GM19239 (cell line): ENCODE measurements at regions not wholly inside any gene's neighbourhood (a gene's known extent, or its start where the extent isn't known, plus 50 kb on each side); places are given as distances from the start of the nearest gene placed in this dataset.

Source experiments
- DNase-seq: peaks from one replicate; pipeline ENCODE4 v3.0.0; 2011; ENCODE audit warnings: low spot score; ENCODE audit not compliant: insufficient read length
- FAIRE-seq: peaks from 2 replicates; lab custom pipeline; 2011; peaks lifted over from hg19 to GRCh38; lab: Jason Lieb, UNC

- DNase-seq (no peak), FAIRE-seq (no peak)
Observed at GRCh38 chr14:22039938-22040780, 366.5 kb upstream of the OR4E1 start.

GRCh38 chr14:22036541-22037239 lies 363.1 kb upstream of the OR4E1 start:
- DNase-seq (no peak), FAIRE-seq (no peak)

DNA sequence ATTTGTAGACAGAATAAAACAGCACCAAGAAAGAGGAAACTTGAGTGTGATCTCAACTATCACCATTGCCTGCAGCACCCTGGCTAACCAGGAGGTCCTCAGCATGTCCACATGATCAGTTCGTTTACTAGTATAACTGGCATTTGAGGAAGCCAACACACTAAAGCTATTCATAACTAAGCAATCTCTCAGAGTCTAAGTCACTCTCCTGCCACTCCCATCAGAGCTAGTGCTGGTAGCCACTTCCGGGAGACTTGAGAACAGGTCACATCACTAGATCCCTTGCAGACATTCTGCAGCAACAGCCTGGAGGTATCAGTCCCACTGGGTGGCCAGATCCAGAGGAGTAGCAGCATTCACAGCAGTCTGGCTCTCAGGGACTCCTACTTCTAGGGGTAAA lies 352.9 kb upstream of the OR4E1 start:
- no peak for FAIRE-seq

GRCh38 chr14:22025879-22026278 lies 352.3 kb upstream of the OR4E1 start:
- no peak for FAIRE-seq
- DNase-seq: no peak

More for the DNA sequence above, 352.9 kb upstream of the OR4E1 start:
- DNase-seq: no peak

DNA sequence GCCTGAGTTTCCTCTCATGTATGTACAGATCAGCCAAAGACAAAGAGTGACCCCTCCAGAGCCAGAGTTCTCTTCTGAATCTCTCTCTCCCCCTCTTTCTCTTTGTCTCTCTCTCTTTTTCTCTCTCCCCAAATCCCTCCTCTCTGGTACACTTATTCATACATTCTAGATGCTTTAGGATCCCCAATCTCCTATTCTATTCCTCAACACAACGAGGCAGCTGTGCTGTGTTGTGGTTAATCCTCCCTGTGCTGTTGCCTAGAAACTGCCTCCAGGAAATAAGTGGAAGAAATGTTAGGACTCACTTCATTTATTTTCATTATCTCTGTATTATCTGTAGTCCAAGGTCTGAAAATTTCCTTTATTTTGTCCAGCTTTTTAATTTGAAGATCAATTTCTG lies 350.5 kb upstream of the OR4E1 start:
- DNase-seq (no peak), FAIRE-seq (no peak)

DNA sequence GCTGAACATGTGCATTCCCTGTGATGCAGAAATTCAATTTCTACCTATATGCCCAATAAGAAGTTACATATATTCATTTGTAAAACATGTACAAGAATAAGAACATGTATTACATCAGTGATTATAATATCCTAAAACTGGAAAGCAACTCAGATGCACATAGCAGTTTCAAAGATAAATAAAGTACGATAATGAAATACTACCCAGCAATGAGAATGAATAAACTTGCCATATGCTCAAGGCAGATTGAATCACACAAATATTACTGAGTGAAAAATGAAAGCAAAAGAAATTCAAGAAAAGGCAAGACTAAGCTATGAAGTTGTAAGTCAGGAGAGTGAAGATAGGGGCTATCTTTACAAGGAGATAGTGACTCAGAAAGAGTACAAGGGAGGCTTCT lies 345.3 kb upstream of the OR4E1 start:
- DNase-seq: no peak

DNA sequence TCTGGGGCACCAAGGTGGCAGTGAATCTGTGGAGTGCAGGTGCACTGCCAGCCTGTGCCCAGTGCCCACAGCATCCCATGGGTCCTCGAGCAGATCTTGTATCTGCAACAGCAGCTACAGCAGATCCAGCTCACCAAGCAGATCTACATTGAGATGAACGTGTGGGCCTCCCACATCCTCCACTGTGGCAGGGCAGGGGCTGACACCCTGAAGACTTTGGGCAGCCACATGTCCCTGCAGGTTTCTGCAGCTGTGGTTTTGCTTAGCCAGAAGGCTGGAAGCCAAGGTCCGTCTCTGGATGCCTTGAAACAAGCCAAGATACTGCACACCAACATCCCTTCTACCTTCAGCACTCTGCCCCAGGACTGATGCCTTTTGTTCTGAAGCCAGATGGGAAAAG lies 338.8 kb upstream of the OR4E1 start:
- no peak for FAIRE-seq
- DNase-seq: no peak

More for the DNA sequence above, 345.3 kb upstream of the OR4E1 start:
- FAIRE-seq: no peak

DNA sequence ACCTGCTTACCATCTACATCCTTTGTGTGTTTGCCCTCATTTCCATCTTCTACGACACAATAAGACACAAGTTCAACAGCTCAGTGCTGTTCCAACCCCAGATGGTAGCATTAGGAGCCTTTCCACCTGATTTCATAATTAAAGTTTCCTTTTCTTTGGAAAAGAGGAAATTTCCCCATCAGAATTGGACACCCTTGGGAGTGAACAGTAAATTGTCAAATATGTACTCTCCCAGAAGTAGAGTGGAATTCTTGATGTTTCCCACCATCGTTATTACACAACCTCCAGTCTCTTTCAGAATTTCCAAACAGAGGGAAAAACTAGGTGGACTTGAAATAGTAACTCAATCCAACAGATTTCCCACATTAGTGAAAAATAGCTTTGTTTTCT lies 337.6 kb upstream of the OR4E1 start:
- FAIRE-seq (no peak), DNase-seq (no peak)

- FAIRE-seq (no peak), DNase-seq (no peak)
Observed at GRCh38 chr14:22010545-22011252, 337.1 kb upstream of the OR4E1 start.

DNA sequence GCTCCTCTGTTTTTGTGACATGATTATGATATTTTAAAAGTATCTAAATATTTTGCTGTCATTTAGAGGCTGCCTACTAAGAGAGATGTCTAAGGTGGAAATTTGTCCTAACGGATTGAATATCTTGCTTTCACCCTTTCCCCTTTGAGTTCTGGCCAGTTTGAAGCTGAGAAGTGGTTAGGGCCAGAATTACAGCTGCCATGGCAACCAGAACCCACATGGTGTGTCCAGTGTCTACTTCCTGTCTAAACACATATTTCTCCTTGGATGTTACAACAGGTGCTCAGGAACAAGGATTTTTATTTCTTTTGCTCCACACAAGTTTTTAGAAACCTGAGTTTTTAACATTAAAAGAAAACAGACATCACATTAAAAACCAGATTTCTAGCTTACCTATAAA lies 335.1 kb upstream of the OR4E1 start:
- no peak for FAIRE-seq
- no peak for DNase-seq

DNA sequence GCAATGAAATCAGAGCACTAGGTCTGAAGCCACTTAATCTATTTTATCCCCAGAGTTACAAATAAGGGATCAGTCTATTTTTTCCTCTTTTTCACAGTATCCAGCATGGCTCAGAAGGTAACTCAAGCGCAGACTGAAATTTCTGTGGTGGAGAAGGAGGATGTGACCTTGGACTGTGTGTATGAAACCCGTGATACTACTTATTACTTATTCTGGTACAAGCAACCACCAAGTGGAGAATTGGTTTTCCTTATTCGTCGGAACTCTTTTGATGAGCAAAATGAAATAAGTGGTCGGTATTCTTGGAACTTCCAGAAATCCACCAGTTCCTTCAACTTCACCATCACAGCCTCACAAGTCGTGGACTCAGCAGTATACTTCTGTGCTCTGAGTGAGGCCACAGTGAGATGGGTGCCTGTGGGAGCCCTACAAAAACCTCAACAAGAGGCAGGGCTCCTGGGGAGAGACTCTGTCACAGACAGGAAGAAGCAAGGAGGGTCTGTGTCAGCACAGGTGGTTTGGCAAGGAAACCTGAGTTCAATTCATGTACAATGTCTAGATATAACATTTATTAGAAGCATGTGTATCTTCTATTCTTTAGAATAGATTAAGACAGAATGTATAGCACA lies 334.3 kb upstream of the OR4E1 start:
- FAIRE-seq (no peak), DNase-seq (no peak)

GRCh38 chr14:22007363-22007762 lies 333.7 kb upstream of the OR4E1 start:
- DNase-seq: no peak
- no peak for FAIRE-seq

DNA sequence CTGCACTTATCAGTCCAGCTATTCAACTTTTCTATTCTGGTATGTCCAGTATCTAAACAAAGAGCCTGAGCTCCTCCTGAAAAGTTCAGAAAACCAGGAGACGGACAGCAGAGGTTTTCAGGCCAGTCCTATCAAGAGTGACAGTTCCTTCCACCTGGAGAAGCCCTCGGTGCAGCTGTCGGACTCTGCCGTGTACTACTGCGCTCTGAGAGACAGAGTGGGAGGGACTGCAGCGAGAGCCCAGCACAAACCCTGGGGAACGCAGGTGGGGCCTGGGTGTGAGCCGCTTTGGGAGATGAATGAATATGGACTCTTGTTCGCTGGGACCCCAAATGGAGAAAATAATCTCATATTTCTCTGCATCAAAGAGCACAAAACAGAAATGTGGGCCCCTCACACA lies 329.8 kb upstream of the OR4E1 start:
- DNase-seq (no peak), FAIRE-seq (no peak)

- DNase-seq: no peak
- FAIRE-seq: no peak
Observed at GRCh38 chr14:22002860-22003284, 329.3 kb upstream of the OR4E1 start.

GRCh38 chr14:21999402-21999801 lies 325.8 kb upstream of the OR4E1 start:
- DNase-seq: no peak
- no peak for FAIRE-seq

- DNase-seq (no peak), FAIRE-seq (no peak)
Observed at GRCh38 chr14:21997300-21997699, 323.7 kb upstream of the OR4E1 start.

GRCh38 chr14:21995332-21995731 lies 321.7 kb upstream of the OR4E1 start:
- no peak for DNase-seq
- no peak for FAIRE-seq

- no peak for DNase-seq
- no peak for FAIRE-seq
Observed at GRCh38 chr14:21993837-21994236, 320.2 kb upstream of the OR4E1 start.

DNA sequence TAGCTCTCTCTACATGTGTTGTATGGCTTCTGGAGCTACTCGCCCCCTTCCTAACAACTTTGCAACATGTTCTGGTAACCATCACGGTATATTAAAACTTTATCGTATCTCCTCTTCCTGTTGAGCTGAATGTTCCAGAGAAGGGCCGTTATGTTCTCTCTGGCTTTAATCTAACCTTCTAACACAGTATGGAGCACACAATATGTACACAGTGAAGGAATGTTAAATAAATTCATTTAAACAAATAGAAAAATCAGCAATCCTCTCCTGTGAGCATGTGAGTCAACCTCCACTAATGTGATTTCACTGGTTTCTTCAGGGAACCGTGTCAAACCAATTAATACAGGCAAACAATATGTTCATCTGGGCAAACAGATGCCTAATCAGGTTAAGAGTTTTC lies 319.5 kb upstream of the OR4E1 start:
- FAIRE-seq: no peak

DNA sequence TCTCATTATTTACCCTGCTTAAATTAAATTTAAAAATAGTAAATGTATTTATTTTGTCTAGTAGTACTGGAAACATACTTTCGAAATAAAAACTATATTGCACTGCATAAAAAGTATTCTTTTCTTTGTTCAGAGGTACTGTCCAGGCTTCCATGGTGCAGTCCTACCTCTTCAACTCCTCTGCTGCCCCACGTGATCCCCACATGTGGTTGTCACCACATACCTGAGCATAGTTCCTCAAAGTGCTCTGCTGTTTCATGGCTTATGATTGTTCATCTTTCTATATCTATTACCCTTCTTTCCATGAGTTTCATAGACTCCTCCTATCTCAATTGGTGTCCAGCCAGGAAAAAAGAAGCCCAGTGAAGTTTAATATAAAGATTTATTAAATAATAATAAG lies 317.5 kb upstream of the OR4E1 start:
- FAIRE-seq: no peak
- no peak for DNase-seq

More for the DNA sequence above, 319.5 kb upstream of the OR4E1 start:
- no peak for DNase-seq

DNA sequence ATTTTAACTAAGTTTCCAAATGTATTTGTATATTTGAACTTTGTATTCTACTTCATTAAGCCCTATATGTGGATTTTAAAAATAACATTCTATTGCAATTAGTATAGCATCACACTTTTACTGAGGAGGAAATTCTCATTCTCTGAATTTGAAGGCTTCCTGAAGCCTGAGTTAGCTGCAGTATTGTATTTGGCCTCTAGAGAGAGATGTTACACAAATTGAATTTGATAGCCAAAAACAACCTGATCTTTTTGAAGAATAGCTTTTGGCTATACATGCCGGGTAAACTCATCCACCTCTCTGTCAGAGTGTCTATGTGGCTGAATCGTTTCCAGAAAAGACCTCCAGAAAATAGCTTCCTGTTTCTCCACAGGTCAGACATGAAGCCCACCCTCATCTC lies 316.5 kb upstream of the OR4E1 start:
- DNase-seq (no peak), FAIRE-seq (no peak)
